Astrocyte (in vitro differentiated cells and primary cell): ENCODE measurements at regions not wholly inside any gene's neighbourhood (a gene's known extent, or its start where the extent isn't known, plus 50 kb on each side); places are given as distances from the start of the nearest gene placed in this dataset.

ENCODE experiments used
- CTCF ChIP-seq: IDR thresholded peaks from 2 replicates; pipeline ENCODE4 v1.5.1; 2011; ENCODE audit warnings: low read depth, mild to moderate bottlenecking, inconsistent platforms, low read length, moderate library complexity; ENCODE audit not compliant: insufficient read depth
- EZH2 ChIP-seq: IDR thresholded peaks from 2 replicates; pipeline ENCODE4 v1.6.1; 2012; ENCODE audit warnings: mild to moderate bottlenecking, low read length, inconsistent platforms; ENCODE audit not compliant: insufficient read depth

GRCh38 chr14:104359301-104359968 lies 220.1 kb upstream of the C14orf180 start:
- TF ChIP-seq CTCF (no peak), EZH2 (no peak)
